HG03558 (cell line): ENCODE measurements at regions not wholly inside any gene's neighbourhood (a gene's known extent, or its start where the extent isn't known, plus 50 kb on each side); places are given as distances from the start of the nearest gene placed in this dataset.

ENCODE experiments used
- ATAC-seq: cut with Tn5 transposase; IDR thresholded peaks from one replicate; pipeline ENCODE4 v1.9.1; 2021; ENCODE audit warnings: moderate number of reproducible peaks; ENCODE audit not compliant: unreplicated experiment; ENCODE audit errors: extremely low read depth

- ATAC-seq: no peak
Measured at GRCh38 chr9:14522627-14523379, 170.4 kb downstream of the ZDHHC21 start.

- ATAC-seq: no peak
Measured at GRCh38 chr9:14520341-14520740, 172.9 kb downstream of the ZDHHC21 start.

GRCh38 chr9:14517154-14517906, 175.9 kb downstream of the ZDHHC21 start:
- ATAC-seq: no peak

GRCh38 chr9:14516656-14517055, 176.6 kb downstream of the ZDHHC21 start:
- ATAC-seq: no peak

GRCh38 chr9:14515571-14516198, 177.5 kb downstream of the ZDHHC21 start:
- ATAC-seq: no peak

- ATAC-seq: no peak
Measured at GRCh38 chr9:14515049-14515448, 178.2 kb downstream of the ZDHHC21 start.

- no peak for ATAC-seq
Measured at GRCh38 chr9:14512942-14513341, 180.3 kb downstream of the ZDHHC21 start.

GRCh38 chr9:14511452-14511851, 181.8 kb downstream of the ZDHHC21 start:
- ATAC-seq: peak; percentile 70

- no peak for ATAC-seq
Measured at GRCh38 chr9:14508884-14509283, 184.3 kb downstream of the ZDHHC21 start.

GRCh38 chr9:14501366-14501765, 187.4 kb upstream of the NFIB start:
- no peak for ATAC-seq

GRCh38 chr9:14500705-14501104, 186.8 kb upstream of the NFIB start:
- ATAC-seq: no peak

GRCh38 chr9:14499976-14500375, 186.0 kb upstream of the NFIB start:
- no peak for ATAC-seq

GRCh38 chr9:14498824-14499223, 184.9 kb upstream of the NFIB start:
- ATAC-seq: no peak

- ATAC-seq: no peak
Measured at GRCh38 chr9:14497476-14497875, 183.5 kb upstream of the NFIB start.

- no peak for ATAC-seq
Measured at GRCh38 chr9:14488421-14489190, 174.7 kb upstream of the NFIB start.

GRCh38 chr9:14487547-14488185, 173.7 kb upstream of the NFIB start:
- ATAC-seq: no peak

GRCh38 chr9:14485366-14485765, 171.4 kb upstream of the NFIB start:
- no peak for ATAC-seq

- no peak for ATAC-seq
Measured at GRCh38 chr9:14482856-14483255, 168.9 kb upstream of the NFIB start.

- no peak for ATAC-seq
Measured at GRCh38 chr9:14480526-14480925, 166.6 kb upstream of the NFIB start.

GRCh38 chr9:14479163-14479560, 165.2 kb upstream of the NFIB start:
- ATAC-seq: no peak
